ENCODE measurements at regions not wholly inside any gene's neighbourhood (a gene's known extent, or its start where the extent isn't known, plus 50 kb on each side); places are given as distances from the start of the nearest gene placed in this dataset.
"Not testable (repeated sequence)": the region's sequence is repeated elsewhere in the genome, so short reads cannot be mapped to it uniquely, and the experiment has no call there.

- no peak for DNase-seq
Measured at GRCh38 chr13:53411463-53411862, 382.9 kb downstream of the OLFM4 start.

GRCh38 chr13:53415135-53415534, 386.5 kb downstream of the OLFM4 start:
- no peak for DNase-seq

GRCh38 chr13:53417601-53418000, 389.0 kb downstream of the OLFM4 start:
- DNase-seq = no peak

- DNase-seq = no peak
Measured at GRCh38 chr13:53422415-53422814, 393.8 kb downstream of the OLFM4 start.

- no peak for DNase-seq
Measured at GRCh38 chr13:53436396-53436795, 407.8 kb downstream of the OLFM4 start.

GRCh38 chr13:53439439-53440225, 411.0 kb downstream of the OLFM4 start:
- DNase-seq = no peak

GRCh38 chr13:53442979-53443378, 414.4 kb downstream of the OLFM4 start:
- no peak for DNase-seq

- DNase-seq = no peak
Measured at GRCh38 chr13:53445686-53446085, 417.1 kb downstream of the OLFM4 start.

GRCh38 chr13:53447456-53447855, 418.8 kb downstream of the OLFM4 start:
- DNase-seq = no peak

GRCh38 chr13:53447863-53448262, 419.2 kb downstream of the OLFM4 start:
- DNase-seq = no peak

- not testable (repeated sequence) for DNase-seq
Measured at GRCh38 chr13:53452263-53452808, 423.7 kb downstream of the OLFM4 start.

GRCh38 chr13:53460796-53461195, 432.2 kb downstream of the OLFM4 start:
- DNase-seq = no peak

GRCh38 chr13:53463106-53463505, 434.5 kb downstream of the OLFM4 start:
- DNase-seq = no peak

GRCh38 chr13:53466576-53466975, 438.0 kb downstream of the OLFM4 start:
- no peak for DNase-seq

- no peak for DNase-seq
Measured at GRCh38 chr13:53473397-53473796, 444.8 kb downstream of the OLFM4 start.

GRCh38 chr13:53474878-53475277, 446.3 kb downstream of the OLFM4 start:
- DNase-seq = no peak

- DNase-seq = no peak
Measured at GRCh38 chr13:53490752-53491151, 462.1 kb downstream of the OLFM4 start.

GRCh38 chr13:53494406-53494805, 465.8 kb downstream of the OLFM4 start:
- DNase-seq = no peak

- DNase-seq = no peak
Measured at GRCh38 chr13:53499576-53500133, 471.0 kb downstream of the OLFM4 start.

GRCh38 chr13:53501387-53501786, 472.8 kb downstream of the OLFM4 start:
- no peak for DNase-seq

GRCh38 chr13:53507741-53508140, 479.1 kb downstream of the OLFM4 start:
- DNase-seq = no peak

GRCh38 chr13:53512635-53513034, 484.0 kb downstream of the OLFM4 start:
- no peak for DNase-seq

- DNase-seq = no peak
Measured at GRCh38 chr13:53513226-53513625, 484.6 kb downstream of the OLFM4 start.

- DNase-seq = no peak
Measured at GRCh38 chr13:53520132-53520531, 491.5 kb downstream of the OLFM4 start.

- DNase-seq = no peak
Measured at GRCh38 chr13:53522034-53522433, 493.4 kb downstream of the OLFM4 start.
